Mucosa of stomach (tissue), 1 donor: ENCODE measurements at regions not wholly inside any gene's neighbourhood (a gene's known extent, or its start where the extent isn't known, plus 50 kb on each side); places are given as distances from the start of the nearest gene placed in this dataset.

Experiments
- H3K27me3 ChIP-seq: one replicate; pipeline ENCODE4 v1.7.0; 2013; ENCODE audit warnings: mild to moderate bottlenecking, low read length; ENCODE audit not compliant: control insufficient read depth, insufficient read depth
- H3K36me3 ChIP-seq: one replicate; pipeline ENCODE4 v1.7.0; 2013; ENCODE audit warnings: low read length; ENCODE audit not compliant: control insufficient read depth, insufficient read depth
- H3K4me1 ChIP-seq: one replicate; pipeline ENCODE4 v1.7.0; 2013; ENCODE audit warnings: mild to moderate bottlenecking, low read length; ENCODE audit not compliant: control insufficient read depth, insufficient read depth
- H3K4me3 ChIP-seq: one replicate; pipeline ENCODE4 v1.7.0; 2013; ENCODE audit warnings: low read length
- H3K9ac ChIP-seq: one replicate; pipeline ENCODE4 v1.7.0; 2013; ENCODE audit warnings: mild to moderate bottlenecking, low read length, moderate library complexity
- H3K9me3 ChIP-seq: one replicate; pipeline ENCODE4 v1.7.0; 2013; ENCODE audit warnings: mild to moderate bottlenecking, low read length, moderate library complexity; ENCODE audit not compliant: control insufficient read depth
- donor health status: Pancreatic carcinoma.

DNA sequence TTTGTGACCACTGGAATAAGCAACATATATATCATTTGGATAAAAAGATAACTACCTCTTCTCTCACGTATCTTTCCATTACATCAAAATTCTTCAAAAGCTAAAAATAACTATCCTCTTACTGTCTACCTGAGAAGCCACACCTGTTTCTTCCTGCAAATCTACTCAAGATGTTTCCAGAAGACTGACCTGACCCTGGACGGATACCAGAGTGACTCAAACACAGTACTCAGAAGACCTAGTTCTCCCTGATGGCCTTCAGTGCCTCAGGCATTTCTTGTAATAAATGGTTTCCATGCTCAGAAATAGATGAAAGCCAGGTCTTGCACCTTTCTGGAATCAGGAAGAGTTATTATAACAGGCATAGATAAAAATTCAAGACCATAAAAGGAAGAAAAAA, 245.9 kb upstream of the PIK3R1 start:
- Histone ChIP-seq H3K4me1 (no peaks in the 10 kb centered on the region), H3K4me3 (no peak overlapping the region), H3K36me3 (no peaks in the 10 kb centered on the region), H3K27me3 (no peaks in the 10 kb centered on the region), H3K9me3 (no peaks in the 10 kb centered on the region), H3K9ac (no peak overlapping the region)

DNA sequence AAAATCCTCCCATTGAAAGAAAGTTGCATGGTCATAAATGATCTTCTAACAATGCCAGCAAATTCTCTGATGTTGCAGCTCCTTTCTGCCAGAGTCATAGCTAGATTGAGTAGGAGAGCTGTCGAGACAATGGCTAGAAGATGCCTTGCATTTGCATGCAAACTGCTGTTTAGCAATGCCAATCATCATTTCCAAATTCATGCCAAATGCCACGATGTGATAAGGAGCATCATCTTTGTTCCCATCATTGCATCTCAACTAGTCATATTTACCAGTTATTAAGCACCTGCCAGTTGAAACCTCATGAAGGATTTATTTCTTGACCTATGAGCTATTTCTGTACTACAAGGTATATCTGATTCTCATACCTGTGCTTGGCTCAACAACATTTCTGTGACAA, 246.4 kb upstream of the PIK3R1 start:
- Histone ChIP-seq H3K27me3 (no peaks in the 10 kb centered on the region), H3K4me3 (no peak overlapping the region), H3K4me1 (peaks cover 3% of the 10 kb centered on the region), H3K9me3 (no peaks in the 10 kb centered on the region), H3K9ac (no peak overlapping the region), H3K36me3 (no peaks in the 10 kb centered on the region)

DNA sequence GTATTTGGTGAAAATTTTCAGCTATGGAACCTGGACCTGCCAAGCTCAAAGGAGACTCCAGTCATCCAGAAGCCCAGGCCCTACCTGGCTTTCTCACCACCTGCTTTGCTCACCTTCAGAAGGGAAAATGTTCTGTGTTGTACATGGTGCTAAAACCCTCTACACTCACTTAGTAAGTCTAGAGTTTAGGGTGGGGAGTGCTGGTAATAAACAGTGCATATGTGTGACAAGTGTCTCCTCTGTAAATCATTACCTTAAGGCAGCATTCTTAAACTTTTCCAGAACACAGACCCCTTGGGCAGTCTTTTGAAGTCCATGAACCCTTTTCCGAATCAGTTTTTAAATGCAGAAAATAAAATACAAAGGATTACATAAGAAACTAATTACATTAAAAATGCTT, 248.8 kb upstream of the PIK3R1 start:
- Histone ChIP-seq H3K9me3 (no peaks in the 10 kb centered on the region), H3K27me3 (no peaks in the 10 kb centered on the region), H3K9ac (no peak overlapping the region), H3K4me3 (no peak overlapping the region), H3K4me1 (peaks cover 14% of the 10 kb centered on the region), H3K36me3 (no peaks in the 10 kb centered on the region)

DNA sequence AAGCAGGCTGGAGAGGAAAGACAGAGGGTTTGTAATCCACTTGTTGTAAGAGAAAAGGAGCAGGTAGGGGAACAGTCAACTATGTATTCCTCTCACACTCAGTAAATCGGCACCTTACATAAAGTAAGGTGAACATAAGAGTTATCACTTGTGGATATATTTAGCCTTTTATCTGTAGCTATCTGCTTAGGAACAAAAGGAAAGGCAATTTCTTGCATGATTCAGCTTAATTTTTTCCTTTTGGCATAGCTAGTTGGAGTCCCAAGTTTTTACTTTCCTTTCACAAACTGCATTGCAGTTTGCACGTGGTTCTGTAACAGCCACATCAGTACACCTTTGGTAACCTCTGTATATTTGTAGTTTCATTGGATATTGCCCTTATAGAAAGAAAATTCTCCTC, 250.9 kb upstream of the PIK3R1 start:
- H3K4me1 ChIP-seq, result peaks cover 14% of the 10 kb centered on the region
- H3K27me3 ChIP-seq, result no peaks in the 10 kb centered on the region
- H3K36me3 ChIP-seq, result no peaks in the 10 kb centered on the region
- H3K9me3 ChIP-seq, result no peaks in the 10 kb centered on the region
- no peak overlapping the region for H3K4me3 ChIP-seq
- H3K9ac ChIP-seq, result no peak overlapping the region

DNA sequence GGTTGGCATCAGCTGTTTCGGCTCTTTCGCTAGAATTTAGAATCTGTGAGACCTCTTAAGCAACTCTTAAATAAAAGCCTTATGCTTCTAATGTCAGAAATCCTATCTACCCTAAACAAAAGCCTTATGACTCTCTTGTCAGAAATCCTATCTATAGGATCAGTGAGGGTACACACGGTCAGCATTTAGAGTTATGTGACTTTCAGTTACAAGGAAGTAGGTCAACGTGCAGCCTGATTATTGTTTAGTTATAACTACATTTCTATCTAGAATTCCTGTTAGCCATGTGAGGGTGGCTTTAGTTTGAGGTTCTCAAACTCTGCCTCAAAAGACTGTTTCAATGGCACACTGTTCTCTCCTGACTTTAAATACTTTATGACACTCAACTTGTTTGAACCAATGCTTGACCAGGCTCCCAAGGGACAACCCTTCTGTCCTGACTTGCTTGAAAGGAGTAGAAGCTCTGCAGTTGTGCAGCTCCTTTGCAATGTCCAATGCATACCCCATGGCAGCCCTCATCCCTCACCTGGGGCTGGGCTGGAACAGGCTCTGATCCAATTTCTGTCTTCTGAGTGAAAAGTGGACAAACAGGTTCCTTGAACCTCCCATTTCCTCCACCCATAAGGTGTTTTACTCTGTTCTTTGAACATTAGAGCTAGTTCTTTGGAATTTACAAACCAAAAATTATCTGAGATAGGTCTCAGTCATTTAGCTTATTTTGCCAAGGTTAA, 251.6 kb upstream of the PIK3R1 start:
- Histone ChIP-seq H3K27me3 (no peaks in the 10 kb centered on the region), H3K36me3 (no peaks in the 10 kb centered on the region), H3K9ac (no peak overlapping the region), H3K9me3 (no peaks in the 10 kb centered on the region), H3K4me1 (peaks cover 14% of the 10 kb centered on the region), H3K4me3 (no peak overlapping the region)

DNA sequence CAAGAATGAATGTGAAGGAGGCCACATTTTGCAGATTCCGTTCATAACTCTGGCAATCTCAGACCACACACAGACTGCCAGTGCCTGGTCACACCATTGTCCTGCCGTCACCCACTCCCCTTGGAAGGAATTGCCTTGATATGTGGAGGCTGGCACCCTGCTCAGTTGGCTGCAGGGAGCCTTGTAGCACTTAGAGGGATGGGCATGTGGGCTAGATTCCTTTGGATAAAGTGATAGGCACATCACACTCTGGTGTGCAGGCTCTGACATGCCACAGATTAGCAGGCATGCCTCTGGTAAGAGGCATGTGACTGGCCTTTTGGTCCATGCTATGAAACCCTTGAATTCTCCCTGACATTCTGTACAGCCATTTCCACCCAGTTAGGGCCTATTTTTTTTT, 254.6 kb upstream of the PIK3R1 start:
- H3K4me1 ChIP-seq, result peaks cover 14% of the 10 kb centered on the region
- no peak overlapping the region for H3K4me3 ChIP-seq
- H3K27me3 ChIP-seq, result no peaks in the 10 kb centered on the region
- H3K9ac ChIP-seq, result no peak overlapping the region
- no peaks in the 10 kb centered on the region for H3K36me3 ChIP-seq
- no peaks in the 10 kb centered on the region for H3K9me3 ChIP-seq

DNA sequence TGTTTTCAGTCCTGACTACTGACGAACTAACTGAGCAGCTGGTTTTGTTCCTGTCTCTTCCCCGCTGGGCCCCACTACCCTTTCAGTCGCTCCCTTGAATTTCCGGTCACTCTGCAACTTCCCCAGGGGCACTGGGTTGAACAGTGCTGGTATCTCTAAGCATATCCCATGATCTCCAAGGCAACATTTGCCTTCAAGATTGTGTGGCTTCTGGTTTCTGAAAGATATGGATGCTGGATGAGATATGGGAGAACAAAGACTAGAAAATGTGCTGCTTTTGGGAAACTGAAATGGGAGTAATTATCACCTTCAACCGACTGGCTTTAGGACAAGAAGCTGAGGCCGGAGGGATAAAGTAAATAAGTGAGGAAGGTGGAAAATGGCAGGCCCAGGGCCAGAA, 258.2 kb upstream of the PIK3R1 start:
- Histone ChIP-seq H3K9me3 (no peaks in the 10 kb centered on the region), H3K36me3 (no peaks in the 10 kb centered on the region), H3K9ac (no peak overlapping the region), H3K4me3 (no peak overlapping the region), H3K27me3 (no peaks in the 10 kb centered on the region), H3K4me1 (no peaks in the 10 kb centered on the region)

DNA sequence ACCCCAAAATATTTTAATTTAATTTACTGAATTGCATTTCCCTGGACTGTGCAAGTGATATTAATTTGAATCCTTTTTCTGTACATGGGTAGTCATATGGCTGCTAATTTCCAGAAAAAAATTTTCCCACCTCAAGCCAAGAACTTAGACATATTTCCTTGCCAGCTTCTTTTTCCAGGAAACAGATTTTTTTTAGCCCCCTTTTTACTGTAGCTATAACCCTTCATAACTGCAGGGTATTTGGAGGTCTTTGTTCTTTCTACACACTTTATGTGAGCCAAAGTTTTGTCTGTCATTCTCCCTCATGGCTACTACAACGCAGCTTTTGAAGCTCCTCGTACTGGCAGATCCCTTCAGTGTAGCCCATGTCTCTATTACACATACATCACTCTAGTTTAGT, 261.2 kb upstream of the PIK3R1 start:
- Histone ChIP-seq H3K27me3 (no peaks in the 10 kb centered on the region), H3K9me3 (no peaks in the 10 kb centered on the region), H3K9ac (no peak overlapping the region), H3K36me3 (no peaks in the 10 kb centered on the region), H3K4me3 (no peak overlapping the region), H3K4me1 (no peaks in the 10 kb centered on the region)

DNA sequence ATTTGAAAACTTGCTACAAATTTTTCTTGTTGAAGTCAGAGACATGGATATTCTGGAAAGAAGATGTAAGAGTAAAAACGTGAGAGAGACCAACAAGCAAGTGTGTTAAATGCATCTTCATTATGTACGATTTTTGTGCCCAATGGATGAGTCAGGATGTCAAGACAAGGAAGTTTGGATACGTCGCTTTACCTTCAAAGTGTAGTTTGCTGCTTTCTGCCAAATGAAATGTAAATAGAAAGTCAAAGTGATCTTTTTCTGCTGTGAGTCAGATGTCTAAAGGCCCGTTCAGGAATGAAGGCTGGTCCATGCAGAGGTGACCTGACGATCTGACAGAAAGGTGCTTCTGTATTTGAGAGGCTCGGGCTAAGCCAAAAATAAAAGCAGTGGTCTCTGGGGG, 273.1 kb upstream of the PIK3R1 start:
- Histone ChIP-seq H3K36me3 (no peaks in the 10 kb centered on the region), H3K27me3 (no peaks in the 10 kb centered on the region), H3K9me3 (no peaks in the 10 kb centered on the region), H3K4me1 (no peaks in the 10 kb centered on the region), H3K4me3 (no peak overlapping the region), H3K9ac (no peak overlapping the region)

DNA sequence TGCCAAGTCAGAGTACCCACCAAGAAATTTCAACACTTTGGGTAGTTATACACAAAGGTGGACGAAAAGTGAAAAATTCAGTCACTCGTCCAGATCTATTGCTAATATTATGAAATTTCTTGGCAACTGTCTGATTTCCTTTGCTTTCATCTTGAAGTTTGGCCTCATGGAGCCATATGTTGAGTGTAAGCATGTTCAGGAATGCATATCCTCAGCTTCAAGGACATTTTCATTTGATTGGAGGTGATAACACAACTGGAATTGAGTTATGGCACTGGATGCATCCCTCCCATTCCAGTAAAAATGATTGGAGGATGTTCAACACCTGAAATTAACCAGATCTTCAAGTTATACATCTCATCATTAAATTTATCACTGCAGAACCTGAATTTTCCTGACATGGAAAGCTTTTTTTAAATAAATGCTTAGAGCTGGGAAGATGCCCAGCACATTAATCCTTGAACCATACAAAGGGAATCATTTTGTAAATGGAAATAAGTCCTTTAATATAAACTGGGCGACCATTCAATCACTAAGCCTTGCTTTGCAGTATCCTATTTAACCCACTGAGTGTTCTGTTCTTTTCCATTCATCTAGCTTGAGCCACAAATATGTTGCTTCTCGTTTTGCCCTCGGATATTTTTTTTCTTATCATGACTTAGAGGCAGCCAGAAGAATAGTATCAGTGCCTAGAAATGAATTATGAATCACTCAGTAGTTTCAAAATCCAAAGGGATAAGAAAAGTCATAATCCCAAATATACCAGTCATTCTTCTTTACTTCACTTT, 273.7 kb upstream of the PIK3R1 start:
- Histone ChIP-seq H3K9ac (no peak overlapping the region), H3K9me3 (no peaks in the 10 kb centered on the region), H3K4me3 (no peak overlapping the region), H3K4me1 (no peaks in the 10 kb centered on the region), H3K27me3 (no peaks in the 10 kb centered on the region), H3K36me3 (no peaks in the 10 kb centered on the region)

DNA sequence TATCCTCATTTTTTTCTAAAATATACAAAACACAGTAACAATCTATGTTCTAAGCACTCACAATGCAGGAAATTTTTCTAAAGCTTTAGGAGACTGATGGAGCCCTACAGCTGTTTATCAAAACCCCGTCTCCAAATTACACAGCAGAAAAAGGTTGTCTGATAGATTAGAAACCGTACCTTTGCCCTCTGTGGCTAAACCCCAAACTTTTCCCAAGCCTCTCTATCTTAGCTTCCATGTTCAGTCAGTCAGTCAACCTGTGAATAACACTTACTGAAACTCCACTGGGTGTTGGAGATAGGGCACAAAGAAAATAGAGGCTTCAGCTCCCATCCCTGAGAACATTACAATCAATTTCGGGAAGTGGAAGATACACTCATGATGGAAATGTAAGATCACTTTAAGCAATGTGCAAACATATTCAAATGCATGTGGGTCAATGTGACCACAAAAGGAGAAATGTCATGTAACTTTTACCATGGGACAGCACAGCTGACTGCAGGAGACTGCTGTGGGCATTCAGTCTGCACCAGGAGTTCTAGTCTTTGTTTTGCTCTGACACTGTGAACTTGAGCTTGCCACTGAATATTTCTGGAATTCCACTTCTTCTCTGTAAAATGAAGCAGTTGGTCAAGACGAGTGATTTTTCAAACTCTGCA, 279.5 kb upstream of the PIK3R1 start:
- Histone ChIP-seq H3K36me3 (no peaks in the 10 kb centered on the region), H3K4me1 (no peaks in the 10 kb centered on the region), H3K4me3 (no peak overlapping the region), H3K27me3 (no peaks in the 10 kb centered on the region), H3K9me3 (no peaks in the 10 kb centered on the region), H3K9ac (no peak overlapping the region)

DNA sequence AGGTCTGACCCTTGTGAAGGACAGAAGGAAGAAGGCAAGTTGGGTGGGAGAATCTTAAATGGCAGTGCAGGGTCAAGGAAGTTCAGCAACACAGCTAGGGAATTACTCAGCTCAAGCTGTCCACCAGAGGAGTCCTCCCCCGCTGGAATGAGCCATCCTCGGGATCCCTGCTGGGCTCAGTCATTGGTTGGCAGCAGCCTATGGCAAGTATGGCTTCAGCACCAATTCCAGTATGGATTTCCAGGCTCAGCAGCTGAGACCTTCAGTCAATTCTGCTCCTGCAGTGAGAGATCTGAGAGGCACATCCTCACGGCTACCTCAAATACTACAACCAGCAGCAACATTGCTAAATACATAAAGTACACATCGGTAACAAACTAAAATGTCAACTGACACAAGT, 280.6 kb upstream of the PIK3R1 start:
- Histone ChIP-seq H3K36me3 (no peaks in the 10 kb centered on the region), H3K9ac (no peak overlapping the region), H3K4me1 (no peaks in the 10 kb centered on the region), H3K27me3 (no peaks in the 10 kb centered on the region), H3K9me3 (no peaks in the 10 kb centered on the region), H3K4me3 (no peak overlapping the region)
